Peyer's patch (tissue), 4 donors: ENCODE measurements at regions not wholly inside any gene's neighbourhood (a gene's known extent, or its start where the extent isn't known, plus 50 kb on each side); places are given as distances from the start of the nearest gene placed in this dataset.

Experiments
- POLR2A ChIP-seq, 2 donors: fragments of 450-650 bp; IDR thresholded peaks; one replicate each; pipeline ENCODE4 v1.5.1; 2017; ENCODE audit warnings: antibody characterized with exemption in 2 of 2, mild to moderate bottlenecking in 2 of 2, moderate library complexity in 2 of 2
- TF ChIP-seq, protein P1 (sequence below), 6 experiments: fragments of 450-650 bp in 4 of 6; fragments of 200-600 bp in 2 of 6; sonication (generic) in 1 of 6; IDR thresholded peaks; one replicate each; pipeline ENCODE4 v1.5.1; 2017 to 2019; ENCODE audit warnings: antibody characterized with exemption in 6 of 6, mild to moderate bottlenecking in 3 of 6, moderate library complexity in 1 of 6

DNA sequence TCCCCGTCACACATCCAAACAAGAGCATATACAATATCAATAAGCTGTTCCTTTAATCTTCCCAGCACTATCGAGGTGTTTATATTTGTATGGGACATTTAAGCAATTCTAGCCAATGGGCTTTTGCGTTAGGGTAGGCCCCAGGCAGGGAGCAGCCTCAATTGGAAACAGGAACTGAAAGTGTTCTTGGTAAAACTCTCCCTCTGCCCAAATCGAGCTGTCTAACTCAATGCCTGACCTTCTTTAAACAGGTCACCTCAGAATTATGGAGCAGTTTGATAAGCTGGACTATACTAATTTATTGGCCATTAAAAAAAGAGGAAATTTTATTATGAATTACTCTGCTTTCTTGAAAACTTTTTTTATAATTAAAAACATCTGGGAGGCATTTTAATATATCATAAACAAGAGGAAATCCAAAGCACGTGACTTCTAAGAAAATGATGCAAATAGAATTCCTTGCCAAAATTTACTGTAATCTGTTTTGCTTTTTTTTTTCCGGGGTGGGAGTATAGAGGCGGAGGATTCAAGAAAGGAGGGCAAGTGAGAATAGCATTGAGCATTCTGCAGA is 498.1 kb downstream of the LMO4 start:
- no peak for TF ChIP-seq POLR2A (IDR thresholded peaks at IDR 0.05)
- TF ChIP-seq, protein P1, sequence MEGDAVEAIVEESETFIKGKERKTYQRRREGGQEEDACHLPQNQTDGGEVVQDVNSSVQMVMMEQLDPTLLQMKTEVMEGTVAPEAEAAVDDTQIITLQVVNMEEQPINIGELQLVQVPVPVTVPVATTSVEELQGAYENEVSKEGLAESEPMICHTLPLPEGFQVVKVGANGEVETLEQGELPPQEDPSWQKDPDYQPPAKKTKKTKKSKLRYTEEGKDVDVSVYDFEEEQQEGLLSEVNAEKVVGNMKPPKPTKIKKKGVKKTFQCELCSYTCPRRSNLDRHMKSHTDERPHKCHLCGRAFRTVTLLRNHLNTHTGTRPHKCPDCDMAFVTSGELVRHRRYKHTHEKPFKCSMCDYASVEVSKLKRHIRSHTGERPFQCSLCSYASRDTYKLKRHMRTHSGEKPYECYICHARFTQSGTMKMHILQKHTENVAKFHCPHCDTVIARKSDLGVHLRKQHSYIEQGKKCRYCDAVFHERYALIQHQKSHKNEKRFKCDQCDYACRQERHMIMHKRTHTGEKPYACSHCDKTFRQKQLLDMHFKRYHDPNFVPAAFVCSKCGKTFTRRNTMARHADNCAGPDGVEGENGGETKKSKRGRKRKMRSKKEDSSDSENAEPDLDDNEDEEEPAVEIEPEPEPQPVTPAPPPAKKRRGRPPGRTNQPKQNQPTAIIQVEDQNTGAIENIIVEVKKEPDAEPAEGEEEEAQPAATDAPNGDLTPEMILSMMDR (IDR thresholded peaks at IDR 0.05) = no peak
